ENCODE measurements at regions not wholly inside any gene's neighbourhood (a gene's known extent, or its start where the extent isn't known, plus 50 kb on each side); places are given as distances from the start of the nearest gene placed in this dataset.

DNA sequence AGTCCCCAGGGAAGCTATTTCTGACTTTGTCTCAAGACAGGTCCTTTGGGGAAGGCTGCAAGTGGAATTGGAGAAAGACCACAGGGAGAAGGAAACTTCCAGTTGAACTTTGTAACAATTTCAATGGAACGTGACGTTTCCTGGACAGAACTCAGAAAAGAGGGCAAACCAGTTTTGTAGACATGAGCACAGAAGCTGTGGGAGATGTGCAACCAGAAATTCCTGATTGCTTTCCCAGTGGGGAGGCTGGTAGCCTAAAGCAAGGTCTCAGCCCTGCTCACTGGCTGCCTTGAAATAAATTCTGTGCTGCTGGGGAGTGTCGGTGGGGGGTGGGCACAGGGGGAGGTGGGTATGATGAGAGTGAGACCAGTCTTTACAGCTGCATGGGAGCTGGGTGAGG lies 1206.7 kb upstream of the ADGRL2 start:
- Histone ChIP-seq H3K9me3 (ENCODE audit: low read length) (0 out of 2 replicates have a peak, but pooled peaks cover 2% of the 10 kb centered on the region), H3K79me2 (ENCODE audit: insufficient read depth, low read depth, low read length) (no peaks in the 10 kb centered on the region), H3K9me2 (ENCODE audit: insufficient read depth, low read length) (no peaks in the 10 kb centered on the region), H2AFZ (ENCODE audit: low read length) (no peak overlapping the region), H3K4me1 (ENCODE audit: insufficient read depth, low read length, poor library complexity, severe bottlenecking) (no peaks in the 10 kb centered on the region), H3K27ac (ENCODE audit: low read depth, low read length, poor library complexity, severe bottlenecking) (no peak overlapping the region), H4K20me1 (ENCODE audit: insufficient read depth, low read length) (no peaks in the 10 kb centered on the region), H3K4me2 (ENCODE audit: low read length) (no peak overlapping the region), H3K36me3 (ENCODE audit: insufficient read depth, low read length) (no peaks in the 10 kb centered on the region), H3K4me3 (ENCODE audit: low read depth, low read length, poor library complexity, severe bottlenecking) (no peak overlapping the region)
- ChIA-PET POLR2A (no interaction called here), CTCF (ENCODE audit: unreplicated experiment) (no interaction called here)
- TF ChIP-seq, protein P1, sequence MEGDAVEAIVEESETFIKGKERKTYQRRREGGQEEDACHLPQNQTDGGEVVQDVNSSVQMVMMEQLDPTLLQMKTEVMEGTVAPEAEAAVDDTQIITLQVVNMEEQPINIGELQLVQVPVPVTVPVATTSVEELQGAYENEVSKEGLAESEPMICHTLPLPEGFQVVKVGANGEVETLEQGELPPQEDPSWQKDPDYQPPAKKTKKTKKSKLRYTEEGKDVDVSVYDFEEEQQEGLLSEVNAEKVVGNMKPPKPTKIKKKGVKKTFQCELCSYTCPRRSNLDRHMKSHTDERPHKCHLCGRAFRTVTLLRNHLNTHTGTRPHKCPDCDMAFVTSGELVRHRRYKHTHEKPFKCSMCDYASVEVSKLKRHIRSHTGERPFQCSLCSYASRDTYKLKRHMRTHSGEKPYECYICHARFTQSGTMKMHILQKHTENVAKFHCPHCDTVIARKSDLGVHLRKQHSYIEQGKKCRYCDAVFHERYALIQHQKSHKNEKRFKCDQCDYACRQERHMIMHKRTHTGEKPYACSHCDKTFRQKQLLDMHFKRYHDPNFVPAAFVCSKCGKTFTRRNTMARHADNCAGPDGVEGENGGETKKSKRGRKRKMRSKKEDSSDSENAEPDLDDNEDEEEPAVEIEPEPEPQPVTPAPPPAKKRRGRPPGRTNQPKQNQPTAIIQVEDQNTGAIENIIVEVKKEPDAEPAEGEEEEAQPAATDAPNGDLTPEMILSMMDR (conservative IDR thresholded peaks at IDR 0.05; ENCODE audit: low read length), result no peak
- no peak for TF ChIP-seq EZH2phosphoT487 (IDR thresholded peaks at IDR 0.05; ENCODE audit: borderline replicate concordance, low read depth, low read length)
- intact Hi-C loops (cut with micrococcal nuclease; ENCODE audit: unreplicated experiment), result no loop called here
- no peak for DNase-seq (ENCODE audit: low spot score)
- BruUV-seq (replicated peaks), result no TSS peak

GRCh38 chr1:80593197-80593596 lies 1207.5 kb upstream of the ADGRL2 start:
- H3K9me2 ChIP-seq (ENCODE audit: insufficient read depth, low read length), result no peaks in the 10 kb centered on the region
- H3K27ac ChIP-seq (ENCODE audit: low read depth, low read length, poor library complexity, severe bottlenecking), result no peak overlapping the region
- H3K79me2 ChIP-seq (ENCODE audit: insufficient read depth, low read depth, low read length), result no peaks in the 10 kb centered on the region
- no peak overlapping the region for H2AFZ ChIP-seq (ENCODE audit: low read length)
- no peaks in the 10 kb centered on the region for H3K36me3 ChIP-seq (ENCODE audit: insufficient read depth, low read length)
- H3K4me3 ChIP-seq (ENCODE audit: low read depth, low read length, poor library complexity, severe bottlenecking), result no peak overlapping the region
- 0 out of 2 replicates have a peak, but pooled peaks cover 2% of the 10 kb centered on the region for H3K9me3 ChIP-seq (ENCODE audit: low read length)
- ChIA-PET CTCF (ENCODE audit: unreplicated experiment) (no interaction called here), POLR2A (no interaction called here)
- H3K4me2 ChIP-seq (ENCODE audit: low read length), result no peak overlapping the region
- intact Hi-C loops (cut with micrococcal nuclease; ENCODE audit: unreplicated experiment), result no loop called here
- no peaks in the 10 kb centered on the region for H4K20me1 ChIP-seq (ENCODE audit: insufficient read depth, low read length)
- TF ChIP-seq, protein P1 (conservative IDR thresholded peaks at IDR 0.05; ENCODE audit: low read length), result no peak
- TF ChIP-seq EZH2phosphoT487 (IDR thresholded peaks at IDR 0.05; ENCODE audit: borderline replicate concordance, low read depth, low read length), result no peak
- H3K4me1 ChIP-seq (ENCODE audit: insufficient read depth, low read length, poor library complexity, severe bottlenecking), result no peaks in the 10 kb centered on the region
- BruUV-seq (replicated peaks), result no TSS peak
- DNase-seq (ENCODE audit: low spot score), result no peak

DNA sequence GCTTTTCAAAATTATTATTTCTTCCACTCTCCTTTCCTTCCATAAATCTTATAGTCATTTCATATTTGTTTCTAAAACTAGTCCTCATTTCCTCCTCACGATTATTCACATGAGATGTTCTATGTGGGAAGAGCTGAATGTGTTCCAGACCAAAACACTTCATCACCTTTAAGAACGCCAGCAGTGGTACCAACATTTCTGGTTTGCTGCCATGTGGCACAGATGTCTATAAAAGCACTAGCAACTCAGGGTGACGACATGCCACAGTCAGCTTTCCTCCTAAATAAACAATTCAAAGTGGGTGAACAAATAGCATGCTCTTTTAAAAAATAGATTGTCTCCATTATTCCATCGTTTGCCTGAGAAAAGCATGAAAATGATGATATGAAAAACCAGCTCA lies 1217.8 kb upstream of the ADGRL2 start:
- CTCF ChIA-PET (ENCODE audit: unreplicated experiment), result no interaction called here
- no peak for DNase-seq (ENCODE audit: low spot score)
- intact Hi-C loops (cut with micrococcal nuclease; ENCODE audit: unreplicated experiment), result no loop called here
- no peaks in the 10 kb centered on the region for H3K4me1 ChIP-seq (ENCODE audit: insufficient read depth, low read length, poor library complexity, severe bottlenecking)
- H3K4me2 ChIP-seq (ENCODE audit: low read length), result no peak overlapping the region
- POLR2A ChIA-PET, result interaction anchor here (0.6 to 1.1 kb wide), 2 partner anchors 13 to 147 kb away, joined by 4 to 5 read pairs; no protein-coding TSS in a partner anchor
- no peaks in the 10 kb centered on the region for H3K36me3 ChIP-seq (ENCODE audit: insufficient read depth, low read length)
- H3K9me3 ChIP-seq (ENCODE audit: low read length), result no peaks in the 10 kb centered on the region
- no peaks in the 10 kb centered on the region for H4K20me1 ChIP-seq (ENCODE audit: insufficient read depth, low read length)
- TF ChIP-seq, protein P1 (conservative IDR thresholded peaks at IDR 0.05; ENCODE audit: low read length), result no peak
- no peak for TF ChIP-seq EZH2phosphoT487 (IDR thresholded peaks at IDR 0.05; ENCODE audit: borderline replicate concordance, low read depth, low read length)
- H2AFZ ChIP-seq (ENCODE audit: low read length), result no peak overlapping the region
- no peaks in the 10 kb centered on the region for H3K79me2 ChIP-seq (ENCODE audit: insufficient read depth, low read depth, low read length)
- no peaks in the 10 kb centered on the region for H3K9me2 ChIP-seq (ENCODE audit: insufficient read depth, low read length)
- no TSS peak for BruUV-seq (replicated peaks)
- H3K4me3 ChIP-seq (ENCODE audit: low read depth, low read length, poor library complexity, severe bottlenecking), result no peak overlapping the region
- H3K27ac ChIP-seq (ENCODE audit: low read depth, low read length, poor library complexity, severe bottlenecking), result no peak overlapping the region
